ENCODE measurements at regions not wholly inside any gene's neighbourhood (a gene's known extent, or its start where the extent isn't known, plus 50 kb on each side); places are given as distances from the start of the nearest gene placed in this dataset.

- TF ChIP-seq POLR2AphosphoS5 (IDR thresholded peaks at IDR 0.05) (no peak), CTCF (IDR thresholded peaks at IDR 0.05) (no peak)
Observed at GRCh38 chr5:40268088-40268487, 411.6 kb upstream of the PTGER4 start.

Data from transverse colon (tissue), 4 donors.